SK-N-SH (cell line): ENCODE measurements at regions not wholly inside any gene's neighbourhood (a gene's known extent, or its start where the extent isn't known, plus 50 kb on each side); places are given as distances from the start of the nearest gene placed in this dataset.

Experiments used
- CTCF ChIP-seq: fragments of 200-600 bp; sonication (generic); IDR thresholded peaks from 2 replicates; pipeline ENCODE4 v1.6.1; 2017; ENCODE audit warnings: antibody characterized with exemption, mild to moderate bottlenecking, moderate library complexity
- POLR2AphosphoS5 ChIP-seq: IDR thresholded peaks from 2 replicates; pipeline ENCODE4 v1.6.1; 2012; ENCODE audit warnings: low read depth, low read length
- RXRA ChIP-seq: IDR thresholded peaks from 2 replicates; pipeline ENCODE4 v1.4.0; 2012; ENCODE audit warnings: low read depth, mild to moderate bottlenecking, borderline replicate concordance
- TCF12 ChIP-seq: IDR thresholded peaks from 2 replicates; pipeline ENCODE4 v1.4.0; 2012
- TEAD4 ChIP-seq: IDR thresholded peaks from 2 replicates; pipeline ENCODE4 v1.4.0; 2012; ENCODE audit warnings: mild to moderate bottlenecking, borderline replicate concordance; ENCODE audit not compliant: insufficient read depth

GRCh38 chr2:239896075-239896474, 129.1 kb downstream of the NDUFA10 start:
- TF ChIP-seq CTCF = no peak
- no peak for TF ChIP-seq TEAD4
- no peak for TF ChIP-seq RXRA
- TF ChIP-seq TCF12 = no peak
- no peak for TF ChIP-seq POLR2AphosphoS5
